ENCODE measurements at regions not wholly inside any gene's neighbourhood (a gene's known extent, or its start where the extent isn't known, plus 50 kb on each side); places are given as distances from the start of the nearest gene placed in this dataset.

GRCh38 chr6:110033101-110033500 lies 55.0 kb downstream of the GPR6 start:
- no peak for DNase-seq

- no peak for DNase-seq
Measured at GRCh38 chr6:110033749-110034666, 55.9 kb downstream of the GPR6 start.

- no peak for DNase-seq
Measured at GRCh38 chr6:110034667-110035036, 56.5 kb downstream of the GPR6 start.

- DNase-seq, result no peak
Measured at GRCh38 chr6:110035321-110035720, 57.2 kb downstream of the GPR6 start.

GRCh38 chr6:110036408-110037302 lies 58.5 kb downstream of the GPR6 start:
- no peak for DNase-seq

- DNase-seq, result no peak
Measured at GRCh38 chr6:110037726-110038295, 59.7 kb downstream of the GPR6 start.

- peak; percentile 89 for DNase-seq
Measured at GRCh38 chr6:110039364-110039980, 61.4 kb downstream of the GPR6 start.

- peak; percentile 63 for DNase-seq
Measured at GRCh38 chr6:110039981-110040383, 61.9 kb downstream of the GPR6 start.

- no peak for DNase-seq
Measured at GRCh38 chr6:110040716-110041115, 62.6 kb downstream of the GPR6 start.

GRCh38 chr6:110041126-110041525 lies 63.0 kb downstream of the GPR6 start:
- no peak for DNase-seq

- DNase-seq, result no peak
Measured at GRCh38 chr6:110041830-110042229, 63.7 kb downstream of the GPR6 start.

GRCh38 chr6:110042670-110043296 lies 64.7 kb downstream of the GPR6 start:
- no peak for DNase-seq

- no peak for DNase-seq
Measured at GRCh38 chr6:110043366-110043994, 65.4 kb downstream of the GPR6 start.

GRCh38 chr6:110044096-110044495 lies 66.0 kb downstream of the GPR6 start:
- DNase-seq, result no peak

GRCh38 chr6:110044622-110045021 lies 66.5 kb downstream of the GPR6 start:
- DNase-seq, result no peak

GRCh38 chr6:110048221-110048875 lies 70.2 kb downstream of the GPR6 start:
- DNase-seq, result no peak

GRCh38 chr6:110049696-110050439 lies 71.8 kb downstream of the GPR6 start:
- DNase-seq, result no peak

All from DMS153 (cell line).